Loucy (cell line): ENCODE measurements at regions not wholly inside any gene's neighbourhood (a gene's known extent, or its start where the extent isn't known, plus 50 kb on each side); places are given as distances from the start of the nearest gene placed in this dataset.
A peak's percentile ranks its signal among the peaks of the same experiment; 100 is the strongest.

ENCODE experiments used
- H2AFZ ChIP-seq: fragments of 200-600 bp; sonication (generic); 2 replicates; pipeline ENCODE4 v1.6.0; 2016; ENCODE audit warnings: antibody characterized with exemption, mild to moderate bottlenecking, low read length, moderate library complexity
- H3F3A ChIP-seq: fragments of 200-600 bp; 2 replicates; pipeline ENCODE4 v1.6.0; 2016; ENCODE audit warnings: antibody characterized with exemption, low read depth, mild to moderate bottlenecking
- H3K27me3 ChIP-seq: fragments of 200-600 bp; sonication (generic); 2 replicates; pipeline ENCODE4 v1.6.1; 2014; ENCODE audit warnings: low read length, mild to moderate bottlenecking; ENCODE audit not compliant: insufficient read depth, poor library complexity, severe bottlenecking
- H3K36me3 ChIP-seq: fragments of 200-600 bp; sonication (generic); 2 replicates; pipeline ENCODE4 v1.6.1; 2016; ENCODE audit warnings: low read length; ENCODE audit not compliant: insufficient read depth
- H3K4me1 ChIP-seq: fragments of 200-600 bp; sonication (generic); 2 replicates; pipeline ENCODE4 v1.5.1; 2014; ENCODE audit warnings: low read length, mild to moderate bottlenecking; ENCODE audit not compliant: insufficient read depth, poor library complexity, severe bottlenecking
- H3K4me2 ChIP-seq: fragments of 200-600 bp; sonication (generic); 2 replicates; pipeline ENCODE4 v1.6.0; 2014; ENCODE audit warnings: antibody characterized with exemption, low read length, low read depth, mild to moderate bottlenecking; ENCODE audit not compliant: poor library complexity, severe bottlenecking
- H3K4me3 ChIP-seq: fragments of 200-600 bp; sonication (generic); 2 replicates; pipeline ENCODE4 v1.5.1; 2014; ENCODE audit warnings: low read length, mild to moderate bottlenecking, mixed read lengths; ENCODE audit not compliant: poor library complexity, severe bottlenecking
- H3K79me2 ChIP-seq: fragments of 200-600 bp; sonication (generic); 2 replicates; pipeline ENCODE4 v1.6.1; 2014; ENCODE audit warnings: low read length; ENCODE audit not compliant: insufficient read depth
- H3K9ac ChIP-seq: fragments of 200-600 bp; sonication (generic); 2 replicates; pipeline ENCODE4 v1.6.0; 2014; ENCODE audit warnings: mild to moderate bottlenecking, low read depth, low read length, moderate library complexity; ENCODE audit not compliant: poor library complexity, severe bottlenecking
- H3K9me2 ChIP-seq: fragments of 200-600 bp; sonication (generic); replicated peaks from 2 replicates; pipeline ENCODE4 v1.6.1; 2016; ENCODE audit warnings: low read depth, low read length, mixed read lengths
- H3K9me3 ChIP-seq: fragments of 200-600 bp; sonication (generic); 2 replicates; pipeline ENCODE4 v1.6.1; 2014; ENCODE audit warnings: mild to moderate bottlenecking, antibody characterized with exemption, low read length, low read depth; ENCODE audit not compliant: insufficient read depth
- H4K20me1 ChIP-seq: fragments of 200-600 bp; sonication (generic); 2 replicates; pipeline ENCODE4 v1.6.0; 2014; ENCODE audit warnings: antibody characterized with exemption, low read length, mild to moderate bottlenecking; ENCODE audit not compliant: insufficient read depth, poor library complexity, severe bottlenecking
- CTCF ChIP-seq: fragments of 200-600 bp; sonication (generic); conservative IDR thresholded peaks from 2 replicates; pipeline ENCODE4 v1.5.1; 2014; ENCODE audit warnings: mild to moderate bottlenecking, antibody characterized with exemption, low read length
- EZH2phosphoT487 ChIP-seq: fragments of 200-600 bp; IDR thresholded peaks from 2 replicates; pipeline ENCODE4 v1.6.1; 2018; ENCODE audit warnings: antibody characterized with exemption, mild to moderate bottlenecking, moderate library complexity, borderline replicate concordance

- H3K9ac ChIP-seq, result no peak overlapping the region
- no peaks in the 10 kb centered on the region for H3K9me3 ChIP-seq
- no peaks in the 10 kb centered on the region for H4K20me1 ChIP-seq
- no peaks in the 10 kb centered on the region for H3K27me3 ChIP-seq
- no peaks in the 10 kb centered on the region for H3K36me3 ChIP-seq
- no peaks in the 10 kb centered on the region for H3K9me2 ChIP-seq
- no peaks in the 10 kb centered on the region for H3K79me2 ChIP-seq
- TF ChIP-seq CTCF, result peak; percentile 76
- no peak for TF ChIP-seq EZH2phosphoT487
- no peaks in the 10 kb centered on the region for H3K4me1 ChIP-seq
- no peaks in the 10 kb centered on the region for H3F3A ChIP-seq
- H3K4me2 ChIP-seq, result peak overlapping the region; percentile 68
- H2AFZ ChIP-seq, result peak overlapping the region; percentile 11; the same call in 1 of the 2 replicates
- peak overlapping the region; percentile 53 for H3K4me3 ChIP-seq
These were observed 59.3 kb upstream of the CHMP2B start for GRCh38 chr3:87167628-87168456.

GRCh38 chr3:87164245-87164644, 62.9 kb upstream of the CHMP2B start:
- H3K36me3 ChIP-seq, result no peaks in the 10 kb centered on the region
- H3K9me2 ChIP-seq, result no peaks in the 10 kb centered on the region
- H3K4me3 ChIP-seq, result no peak overlapping the region
- no peaks in the 10 kb centered on the region for H3K4me1 ChIP-seq
- no peaks in the 10 kb centered on the region for H3K79me2 ChIP-seq
- H4K20me1 ChIP-seq, result no peaks in the 10 kb centered on the region
- H3F3A ChIP-seq, result no peaks in the 10 kb centered on the region
- H3K9ac ChIP-seq, result no peak overlapping the region
- TF ChIP-seq CTCF (no peak), EZH2phosphoT487 (no peak)
- no peaks in the 10 kb centered on the region for H3K9me3 ChIP-seq
- H3K27me3 ChIP-seq, result no peaks in the 10 kb centered on the region
- no peak overlapping the region for H2AFZ ChIP-seq
- H3K4me2 ChIP-seq, result no peak overlapping the region

- no peaks in the 10 kb centered on the region for H3K9me3 ChIP-seq
These were observed 65.3 kb upstream of the CHMP2B start for GRCh38 chr3:87161851-87162250.

More at GRCh38 chr3:87161851-87162250, 65.3 kb upstream of the CHMP2B start:
- no peaks in the 10 kb centered on the region for H3K4me1 ChIP-seq
- H3K9ac ChIP-seq, result no peak overlapping the region
- no peak for TF ChIP-seq EZH2phosphoT487
- no peak for TF ChIP-seq CTCF
- H2AFZ ChIP-seq, result no peak overlapping the region
- no peaks in the 10 kb centered on the region for H4K20me1 ChIP-seq
- no peak overlapping the region for H3K4me3 ChIP-seq
- no peaks in the 10 kb centered on the region for H3F3A ChIP-seq
- H3K36me3 ChIP-seq, result no peaks in the 10 kb centered on the region
- H3K9me2 ChIP-seq, result no peaks in the 10 kb centered on the region
- H3K79me2 ChIP-seq, result no peaks in the 10 kb centered on the region
- no peak overlapping the region for H3K4me2 ChIP-seq
- H3K27me3 ChIP-seq, result no peaks in the 10 kb centered on the region
